Naive thymus-derived CD4-positive, alpha-beta T cell (primary cell): ENCODE measurements at regions not wholly inside any gene's neighbourhood (a gene's known extent, or its start where the extent isn't known, plus 50 kb on each side); places are given as distances from the start of the nearest gene placed in this dataset.

Experiments used
- ATAC-seq: fragments of 150-1000 bp; cut with Tn5 transposase; 2 replicates; pipeline ENCODE4 v1.10.0; 2021; ENCODE audit warnings: mild to moderate bottlenecking, moderate library complexity
- CTCF ChIA-PET: fragments of 350-600 bp; sonication (Branson Sonifier 250); formaldehyde crosslinking; loops from one replicate; lab custom pipeline; 2021; ENCODE audit warnings: antibody characterized with exemption; lab: Charles Lee
- POLR2A ChIA-PET: fragments of 350-600 bp; sonication (Branson Sonifier 250); formaldehyde crosslinking; loops from one replicate; lab custom pipeline; 2021; ENCODE audit warnings: antibody characterized with exemption, inconsistent platforms; lab: Charles Lee
- DNase-seq, 9 donors: peaks; one replicate each; pipeline versions ENCODE4 v3.0.0 to v3.0.0-alpha.2; 2020 to 2022; ENCODE audit warnings: mixed read lengths in 1 of 9
- H3K27ac ChIP-seq: one replicate; pipeline ENCODE4 v1.7.0; 2013; ENCODE audit warnings: mild to moderate bottlenecking, low read depth, low read length, moderate library complexity
- H3K27me3 ChIP-seq, 2 donors: one replicate each; pipeline ENCODE4 v1.7.0; 2013; ENCODE audit warnings: low read length in 2 of 2, mild to moderate bottlenecking in 2 of 2, moderate library complexity in 2 of 2; ENCODE audit not compliant: control insufficient read depth in 2 of 2, insufficient read depth in 2 of 2
- H3K36me3 ChIP-seq, 3 experiments: 1 replicate in 2 of 3; 2 replicates in 1 of 3; pipeline ENCODE4 v1.7.0; 2013; ENCODE audit warnings: low read length in 3 of 3, mild to moderate bottlenecking in 3 of 3, moderate library complexity in 1 of 3; ENCODE audit not compliant: insufficient read depth in 3 of 3, control insufficient read depth in 2 of 3
- H3K4me1 ChIP-seq, 2 donors: one replicate each; pipeline ENCODE4 v1.7.0; 2013; ENCODE audit warnings: low read length in 2 of 2, mild to moderate bottlenecking in 2 of 2, moderate library complexity in 1 of 2; ENCODE audit not compliant: control insufficient read depth in 2 of 2, insufficient read depth in 2 of 2
- H3K4me3 ChIP-seq: 2 replicates; pipeline ENCODE4 v1.7.0; 2013; ENCODE audit warnings: mild to moderate bottlenecking, low read length
- H3K9me3 ChIP-seq, 3 experiments: 1 replicate in 2 of 3; 2 replicates in 1 of 3; pipeline ENCODE4 v1.7.0; 2013; ENCODE audit warnings: low read length in 3 of 3; ENCODE audit not compliant: control insufficient read depth in 2 of 3
- H3K27ac Mint-ChIP-seq, 9 donors: one replicate each; pipeline ENCODE4 v1.8.0; 2020 to 2022; ENCODE audit warnings: mixed read lengths in 9 of 9, mild to moderate bottlenecking in 8 of 9, moderate library complexity in 5 of 9, inconsistent platforms in 2 of 9
- H3K27me3 Mint-ChIP-seq, 5 donors: one replicate each; pipeline ENCODE4 v1.8.0; 2021 to 2022; ENCODE audit warnings: mixed read lengths in 5 of 5, mild to moderate bottlenecking in 1 of 5
- H3K36me3 Mint-ChIP-seq, 5 donors: one replicate each; pipeline ENCODE4 v1.8.0; 2020 to 2022; ENCODE audit warnings: mixed read lengths in 5 of 5, mild to moderate bottlenecking in 3 of 5, inconsistent platforms in 1 of 5
- H3K4me1 Mint-ChIP-seq, 7 donors: one replicate each; pipeline ENCODE4 v1.8.0; 2020 to 2022; ENCODE audit warnings: mixed read lengths in 7 of 7, mild to moderate bottlenecking in 3 of 7, inconsistent platforms in 1 of 7
- H3K4me3 Mint-ChIP-seq, 10 donors: one replicate each; pipeline ENCODE4 v1.8.0; 2020 to 2022; ENCODE audit warnings: mild to moderate bottlenecking in 10 of 10, mixed read lengths in 10 of 10, moderate library complexity in 6 of 10, inconsistent platforms in 2 of 10
- H3K9me3 Mint-ChIP-seq, 11 donors: one replicate each; pipeline ENCODE4 v1.8.0; 2020 to 2022; ENCODE audit warnings: mixed read lengths in 11 of 11, mild to moderate bottlenecking in 4 of 11, inconsistent platforms in 1 of 11, moderate library complexity in 1 of 11
- intact Hi-C, 2 donors: fragments of 100-400 bp; cut with micrococcal nuclease; formaldehyde crosslinking; loops; one replicate each; pipeline ENCODE4 v1.15.1; 2023

DNA sequence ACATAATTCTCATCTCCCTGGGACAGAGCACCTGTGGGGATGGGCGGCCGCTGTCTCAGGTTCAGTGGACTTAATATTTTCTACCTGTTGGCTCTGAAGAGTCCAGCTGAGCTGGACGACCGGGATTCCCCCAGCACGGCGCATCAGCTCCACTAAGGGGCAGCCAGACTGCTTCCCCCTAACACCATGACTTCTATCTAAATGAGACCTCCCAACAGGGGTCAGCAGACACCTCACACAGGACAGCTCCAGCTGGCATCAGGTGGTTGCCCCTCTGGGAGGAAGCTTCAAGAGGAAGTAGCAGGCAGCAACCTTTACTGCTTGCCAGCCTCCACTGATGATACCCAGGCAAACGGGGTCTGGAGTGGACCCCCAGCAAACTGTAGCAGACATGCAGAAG is 226.0 kb upstream of the DSEL start:
- H3K4me1 ChIP-seq, result no peaks in the 10 kb centered on the region
- Mint-ChIP-seq H3K9me3 (peaks cover 2 to 41% (median 16%) of the 10 kb centered on the region in 11 donors), H3K36me3 (no peaks in the 10 kb centered on the region), H3K4me3 (no peak overlapping the region), H3K4me1 (no peaks in the 10 kb centered on the region), H3K27ac (no peak overlapping the region), H3K27me3 (peaks cover 0 to 4% (median 0%) of the 10 kb centered on the region in 5 donors)
- H3K36me3 ChIP-seq, result no peaks in the 10 kb centered on the region
- H3K9me3 ChIP-seq, result no peaks in the 10 kb centered on the region
- DNase-seq, result no peak
- no peak for ATAC-seq
- H3K27ac ChIP-seq, result no peak overlapping the region
- intact Hi-C loops, result no loop called here
- ChIA-PET POLR2A (no interaction called here), CTCF (no interaction called here)
- no peaks in the 10 kb centered on the region for H3K27me3 ChIP-seq
- H3K4me3 ChIP-seq, result no peak overlapping the region

DNA sequence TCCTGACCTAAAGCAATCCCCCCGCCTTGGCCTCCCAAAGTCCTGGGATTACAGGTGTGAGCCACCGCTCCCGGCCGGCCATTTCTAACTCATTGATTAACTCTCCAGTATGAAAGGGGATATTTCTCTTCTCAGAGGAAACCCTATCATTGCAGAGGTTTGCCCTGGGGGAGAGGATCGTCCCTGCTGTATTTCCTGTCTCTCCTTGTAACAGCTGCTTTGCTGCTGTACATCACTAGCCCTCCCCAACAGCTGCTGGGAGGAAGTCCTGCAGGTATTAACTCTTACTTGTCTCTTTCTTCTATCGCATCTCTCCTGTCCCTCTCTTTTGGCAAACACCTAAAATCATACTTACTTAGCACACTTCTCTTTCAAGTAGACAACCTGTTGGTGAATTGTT is 219.0 kb upstream of the DSEL start:
- ATAC-seq (no peak), DNase-seq (no peak)
- peaks cover 0 to 9% (median 0%) of the 10 kb centered on the region in 11 donors for H3K9me3 Mint-ChIP-seq
- H3K36me3 ChIP-seq, result no peaks in the 10 kb centered on the region
- H3K4me3 Mint-ChIP-seq, result no peak overlapping the region
- intact Hi-C loops, result no loop called here
- H3K27me3 ChIP-seq, result no peaks in the 10 kb centered on the region
- ChIA-PET POLR2A (no interaction called here), CTCF (no interaction called here)
- no peaks in the 10 kb centered on the region for H3K36me3 Mint-ChIP-seq
- no peaks in the 10 kb centered on the region for H3K27me3 Mint-ChIP-seq
- no peaks in the 10 kb centered on the region for H3K9me3 ChIP-seq
- no peak overlapping the region for H3K27ac ChIP-seq
- H3K27ac Mint-ChIP-seq, result no peak overlapping the region
- no peak overlapping the region for H3K4me3 ChIP-seq
- H3K4me1 Mint-ChIP-seq, result no peaks in the 10 kb centered on the region
- no peaks in the 10 kb centered on the region for H3K4me1 ChIP-seq

DNA sequence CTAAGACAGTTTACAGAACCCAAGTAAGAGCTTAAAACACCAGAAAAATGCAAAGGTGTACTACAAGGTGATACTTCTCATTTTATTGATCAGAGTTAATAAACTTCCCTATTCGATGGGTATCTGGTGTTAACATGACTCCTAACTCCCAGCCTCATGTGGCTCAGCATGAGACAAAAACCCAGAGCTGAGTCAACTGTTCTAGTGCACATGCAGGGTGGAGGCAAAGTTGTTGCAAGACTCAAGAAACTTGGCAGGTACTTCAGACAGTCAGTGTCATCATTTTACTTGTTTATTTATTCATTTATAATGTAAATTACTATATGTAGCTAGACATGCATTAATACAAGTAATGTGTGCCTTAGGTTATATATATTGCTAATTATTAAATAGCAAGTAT is 216.6 kb upstream of the DSEL start:
- Histone ChIP-seq H3K4me1 (no peaks in the 10 kb centered on the region), H3K27me3 (no peaks in the 10 kb centered on the region), H3K9me3 (no peaks in the 10 kb centered on the region), H3K4me3 (no peak overlapping the region), H3K27ac (no peak overlapping the region), H3K36me3 (no peaks in the 10 kb centered on the region)
- CTCF ChIA-PET, result no interaction called here
- ATAC-seq (no peak), DNase-seq (no peak)
- H3K4me3 Mint-ChIP-seq, result no peak overlapping the region
- H3K27me3 Mint-ChIP-seq, result no peaks in the 10 kb centered on the region
- H3K36me3 Mint-ChIP-seq, result no peaks in the 10 kb centered on the region
- intact Hi-C loops, result no loop called here
- peaks cover 0 to 9% (median 0%) of the 10 kb centered on the region in 11 donors for H3K9me3 Mint-ChIP-seq
- H3K4me1 Mint-ChIP-seq, result no peaks in the 10 kb centered on the region
- POLR2A ChIA-PET, result no interaction called here
- no peak overlapping the region for H3K27ac Mint-ChIP-seq

DNA sequence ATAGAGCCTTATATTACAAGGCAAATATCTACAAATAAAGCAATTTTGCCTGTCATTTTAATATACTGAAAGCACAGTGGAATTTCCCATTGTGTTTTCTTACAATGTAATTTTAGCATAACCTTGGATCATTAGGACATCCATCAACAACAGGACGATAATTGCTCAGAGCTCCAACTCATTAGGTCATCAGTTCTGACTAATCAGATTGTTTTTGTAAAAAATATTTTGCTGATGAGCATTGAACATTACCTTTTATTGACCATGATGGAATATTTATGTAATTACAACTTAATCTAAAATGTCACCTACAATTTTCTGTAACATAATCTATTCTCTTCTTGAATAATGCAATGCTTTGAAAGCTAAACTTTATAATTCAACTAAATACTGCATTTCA is 215.3 kb upstream of the DSEL start:
- Histone ChIP-seq H3K9me3 (no peaks in the 10 kb centered on the region), H3K4me3 (no peak overlapping the region), H3K27ac (no peak overlapping the region), H3K4me1 (no peaks in the 10 kb centered on the region), H3K36me3 (no peaks in the 10 kb centered on the region), H3K27me3 (no peaks in the 10 kb centered on the region)
- intact Hi-C loops, result no loop called here
- DNase-seq (no peak), ATAC-seq (no peak)
- CTCF ChIA-PET, result no interaction called here
- Mint-ChIP-seq H3K36me3 (no peaks in the 10 kb centered on the region), H3K27ac (no peak overlapping the region), H3K9me3 (peaks cover 0 to 13% (median 0%) of the 10 kb centered on the region in 11 donors), H3K27me3 (no peaks in the 10 kb centered on the region), H3K4me1 (no peaks in the 10 kb centered on the region), H3K4me3 (no peak overlapping the region)
- POLR2A ChIA-PET, result no interaction called here

DNA sequence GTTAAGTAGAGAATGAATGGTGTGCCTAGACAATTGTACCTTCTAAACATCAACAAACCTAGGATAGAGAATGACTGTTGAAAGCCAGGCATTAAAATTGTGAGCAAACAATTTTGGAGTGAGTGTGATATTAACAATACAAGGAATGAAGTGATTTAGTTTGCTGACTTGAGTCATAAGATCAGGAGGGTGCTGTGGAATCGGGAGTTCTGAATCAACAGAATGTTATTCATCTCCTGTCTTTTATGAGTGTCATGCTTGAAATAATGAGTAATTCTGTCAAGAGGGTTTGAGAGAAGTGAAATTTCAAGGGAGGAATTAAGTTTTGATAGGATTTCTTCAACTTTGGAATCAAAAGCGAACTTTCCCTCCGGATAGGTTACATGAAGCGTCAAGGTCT is 214.4 kb upstream of the DSEL start:
- no peaks in the 10 kb centered on the region for H3K36me3 Mint-ChIP-seq
- no peaks in the 10 kb centered on the region for H3K27me3 Mint-ChIP-seq
- intact Hi-C loops, result no loop called here
- no peaks in the 10 kb centered on the region for H3K27me3 ChIP-seq
- H3K4me3 ChIP-seq, result no peak overlapping the region
- no peaks in the 10 kb centered on the region for H3K36me3 ChIP-seq
- no peak overlapping the region for H3K27ac ChIP-seq
- peaks cover 0 to 9% (median 0%) of the 10 kb centered on the region in 11 donors for H3K9me3 Mint-ChIP-seq
- H3K4me1 Mint-ChIP-seq, result no peaks in the 10 kb centered on the region
- CTCF ChIA-PET, result no interaction called here
- H3K9me3 ChIP-seq, result no peaks in the 10 kb centered on the region
- no peak for ATAC-seq
- POLR2A ChIA-PET, result no interaction called here
- H3K4me3 Mint-ChIP-seq, result no peak overlapping the region
- no peaks in the 10 kb centered on the region for H3K4me1 ChIP-seq
- DNase-seq, result no peak
- no peak overlapping the region for H3K27ac Mint-ChIP-seq

DNA sequence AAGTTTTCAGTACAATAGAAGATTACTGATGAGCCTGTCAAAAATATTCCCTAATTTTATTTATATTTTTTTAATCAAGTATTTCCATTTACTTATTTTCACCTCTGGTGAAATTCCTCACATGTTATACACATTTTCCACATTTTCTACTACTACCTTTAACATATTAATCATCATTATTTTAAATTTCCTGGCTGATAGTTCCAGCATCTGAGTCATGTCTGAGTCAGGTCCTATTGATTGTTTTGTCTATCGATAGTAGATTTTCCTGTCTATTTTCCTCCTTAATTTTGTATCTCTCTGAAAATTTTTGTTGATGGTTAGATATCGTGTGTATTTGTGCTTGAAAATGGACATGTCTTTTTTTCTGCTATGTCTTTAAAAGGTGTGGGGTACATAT is 211.8 kb upstream of the DSEL start:
- Histone ChIP-seq H3K9me3 (no peaks in the 10 kb centered on the region), H3K27me3 (no peaks in the 10 kb centered on the region), H3K4me3 (no peak overlapping the region), H3K4me1 (no peaks in the 10 kb centered on the region), H3K27ac (no peak overlapping the region), H3K36me3 (no peaks in the 10 kb centered on the region)
- H3K27ac Mint-ChIP-seq, result no peak overlapping the region
- intact Hi-C loops, result no loop called here
- CTCF ChIA-PET, result no interaction called here
- no peak overlapping the region for H3K4me3 Mint-ChIP-seq
- no peaks in the 10 kb centered on the region for H3K4me1 Mint-ChIP-seq
- no peak for DNase-seq
- H3K27me3 Mint-ChIP-seq, result no peaks in the 10 kb centered on the region
- H3K36me3 Mint-ChIP-seq, result no peaks in the 10 kb centered on the region
- POLR2A ChIA-PET, result no interaction called here
- no peak for ATAC-seq
- H3K9me3 Mint-ChIP-seq, result peaks cover 0 to 15% (median 6%) of the 10 kb centered on the region in 11 donors

DNA sequence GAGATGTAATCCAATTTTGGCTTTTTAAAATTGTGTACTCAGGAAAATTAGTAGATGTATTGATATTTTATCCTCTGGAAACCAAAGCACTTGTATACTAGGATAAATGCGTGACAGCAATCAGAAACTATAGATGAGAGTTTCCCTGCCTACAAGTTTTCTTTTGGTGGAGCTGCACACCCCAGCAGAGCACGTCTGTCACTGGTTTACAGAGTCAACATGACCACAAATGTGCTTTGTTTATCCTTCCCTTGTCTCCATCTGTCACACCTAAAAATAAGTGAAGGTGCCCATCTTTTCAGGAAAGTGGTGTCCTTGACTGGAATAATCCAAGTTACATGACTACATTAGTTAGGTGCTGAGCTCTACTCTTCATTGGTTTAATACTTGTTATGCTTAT is 210.4 kb upstream of the DSEL start:
- H3K4me1 Mint-ChIP-seq, result no peaks in the 10 kb centered on the region
- H3K27me3 Mint-ChIP-seq, result no peaks in the 10 kb centered on the region
- H3K9me3 Mint-ChIP-seq, result peaks cover 0 to 15% (median 6%) of the 10 kb centered on the region in 11 donors
- Histone ChIP-seq H3K27ac (no peak overlapping the region), H3K9me3 (no peaks in the 10 kb centered on the region), H3K36me3 (no peaks in the 10 kb centered on the region), H3K27me3 (no peaks in the 10 kb centered on the region), H3K4me1 (no peaks in the 10 kb centered on the region), H3K4me3 (no peak overlapping the region)
- CTCF ChIA-PET, result no interaction called here
- no peaks in the 10 kb centered on the region for H3K36me3 Mint-ChIP-seq
- no peak overlapping the region for H3K4me3 Mint-ChIP-seq
- DNase-seq (no peak), ATAC-seq (no peak)
- intact Hi-C loops, result no loop called here
- POLR2A ChIA-PET, result no interaction called here
- no peak overlapping the region for H3K27ac Mint-ChIP-seq
